ENCODE measurements at regions not wholly inside any gene's neighbourhood (a gene's known extent, or its start where the extent isn't known, plus 50 kb on each side); places are given as distances from the start of the nearest gene placed in this dataset.

- DNase-seq: no peak
- Histone ChIP-seq H3K27ac (ENCODE audit: low read length) (no peak overlapping the region), H3K4me1 (ENCODE audit: insufficient read depth, low read length) (no peaks in the 10 kb centered on the region), H3K27me3 (ENCODE audit: insufficient read depth, low read length, poor library complexity) (no peaks in the 10 kb centered on the region), H3K9me3 (ENCODE audit: insufficient read depth, low read length, severe bottlenecking) (no peaks in the 10 kb centered on the region), H3K36me3 (ENCODE audit: insufficient read depth, low read length) (no peaks in the 10 kb centered on the region), H3K9ac (ENCODE audit: low read depth, low read length) (no peak overlapping the region), H3K79me2 (ENCODE audit: insufficient read depth, low read length) (no peaks in the 10 kb centered on the region), H2AFZ (ENCODE audit: low read depth, low read length) (no peak overlapping the region), H4K20me1 (ENCODE audit: insufficient read depth, low read length) (no peaks in the 10 kb centered on the region), H3K4me3 (ENCODE audit: low read depth in 1 of 2, low read length in 2 of 2) (no peak overlapping the region), H3K4me2 (ENCODE audit: insufficient read depth, low read length) (no peak overlapping the region)
- ATAC-seq (ENCODE audit: insufficient read depth, low read depth): no peak
- TF ChIP-seq EZH2 (IDR thresholded peaks at IDR 0.05; ENCODE audit: borderline replicate concordance, low read depth, low read length, severe bottlenecking) (no peak), CTCF (IDR thresholded peaks at IDR 0.05; ENCODE audit: borderline replicate concordance, extremely low read depth, low read length, poor library complexity, severe bottlenecking) (no peak)
Measured at GRCh38 chr3:40763807-40764206, 239.0 kb downstream of the ZNF621 start.

GRCh38 chr3:40764747-40765146 lies 240.0 kb downstream of the ZNF621 start:
- no peaks in the 10 kb centered on the region for H3K27me3 ChIP-seq (ENCODE audit: insufficient read depth, low read length, poor library complexity)
- H3K27ac ChIP-seq (ENCODE audit: low read length): no peak overlapping the region
- TF ChIP-seq CTCF (IDR thresholded peaks at IDR 0.05; ENCODE audit: borderline replicate concordance, extremely low read depth, low read length, poor library complexity, severe bottlenecking) (no peak), EZH2 (IDR thresholded peaks at IDR 0.05; ENCODE audit: borderline replicate concordance, low read depth, low read length, severe bottlenecking) (no peak)
- no peak overlapping the region for H3K4me3 ChIP-seq (ENCODE audit: low read depth in 1 of 2, low read length in 2 of 2)
- no peak overlapping the region for H3K4me2 ChIP-seq (ENCODE audit: insufficient read depth, low read length)
- no peaks in the 10 kb centered on the region for H3K9me3 ChIP-seq (ENCODE audit: insufficient read depth, low read length, severe bottlenecking)
- H3K4me1 ChIP-seq (ENCODE audit: insufficient read depth, low read length): no peaks in the 10 kb centered on the region
- H3K79me2 ChIP-seq (ENCODE audit: insufficient read depth, low read length): no peaks in the 10 kb centered on the region
- ATAC-seq (ENCODE audit: insufficient read depth, low read depth): no peak
- no peak overlapping the region for H2AFZ ChIP-seq (ENCODE audit: low read depth, low read length)
- H3K36me3 ChIP-seq (ENCODE audit: insufficient read depth, low read length): no peaks in the 10 kb centered on the region
- no peaks in the 10 kb centered on the region for H4K20me1 ChIP-seq (ENCODE audit: insufficient read depth, low read length)
- H3K9ac ChIP-seq (ENCODE audit: low read depth, low read length): no peak overlapping the region
- no peak for DNase-seq

GRCh38 chr3:40765884-40766283 lies 241.1 kb downstream of the ZNF621 start:
- ATAC-seq (ENCODE audit: insufficient read depth, low read depth) (no peak), DNase-seq (no peak)
- Histone ChIP-seq H3K9ac (ENCODE audit: low read depth, low read length) (no peak overlapping the region), H3K36me3 (ENCODE audit: insufficient read depth, low read length) (no peaks in the 10 kb centered on the region), H3K27me3 (ENCODE audit: insufficient read depth, low read length, poor library complexity) (no peaks in the 10 kb centered on the region), H3K9me3 (ENCODE audit: insufficient read depth, low read length, severe bottlenecking) (no peaks in the 10 kb centered on the region), H2AFZ (ENCODE audit: low read depth, low read length) (no peak overlapping the region), H3K4me2 (ENCODE audit: insufficient read depth, low read length) (no peak overlapping the region), H3K4me3 (ENCODE audit: low read depth in 1 of 2, low read length in 2 of 2) (no peak overlapping the region), H3K27ac (ENCODE audit: low read length) (no peak overlapping the region), H3K79me2 (ENCODE audit: insufficient read depth, low read length) (no peaks in the 10 kb centered on the region), H4K20me1 (ENCODE audit: insufficient read depth, low read length) (no peaks in the 10 kb centered on the region), H3K4me1 (ENCODE audit: insufficient read depth, low read length) (no peaks in the 10 kb centered on the region)
- TF ChIP-seq EZH2 (IDR thresholded peaks at IDR 0.05; ENCODE audit: borderline replicate concordance, low read depth, low read length, severe bottlenecking) (no peak), CTCF (IDR thresholded peaks at IDR 0.05; ENCODE audit: borderline replicate concordance, extremely low read depth, low read length, poor library complexity, severe bottlenecking) (no peak)

GRCh38 chr3:40766396-40766795 lies 241.6 kb downstream of the ZNF621 start:
- no peaks in the 10 kb centered on the region for H3K4me1 ChIP-seq (ENCODE audit: insufficient read depth, low read length)
- no peak overlapping the region for H2AFZ ChIP-seq (ENCODE audit: low read depth, low read length)
- no peak overlapping the region for H3K4me2 ChIP-seq (ENCODE audit: insufficient read depth, low read length)
- no peaks in the 10 kb centered on the region for H3K79me2 ChIP-seq (ENCODE audit: insufficient read depth, low read length)
- H3K9me3 ChIP-seq (ENCODE audit: insufficient read depth, low read length, severe bottlenecking): no peaks in the 10 kb centered on the region
- H3K27ac ChIP-seq (ENCODE audit: low read length): no peak overlapping the region
- no peaks in the 10 kb centered on the region for H3K27me3 ChIP-seq (ENCODE audit: insufficient read depth, low read length, poor library complexity)
- TF ChIP-seq CTCF (IDR thresholded peaks at IDR 0.05; ENCODE audit: borderline replicate concordance, extremely low read depth, low read length, poor library complexity, severe bottlenecking) (no peak), EZH2 (IDR thresholded peaks at IDR 0.05; ENCODE audit: borderline replicate concordance, low read depth, low read length, severe bottlenecking) (no peak)
- no peak for ATAC-seq (ENCODE audit: insufficient read depth, low read depth)
- no peak overlapping the region for H3K4me3 ChIP-seq (ENCODE audit: low read depth in 1 of 2, low read length in 2 of 2)
- H3K9ac ChIP-seq (ENCODE audit: low read depth, low read length): no peak overlapping the region
- no peak for DNase-seq
- no peaks in the 10 kb centered on the region for H4K20me1 ChIP-seq (ENCODE audit: insufficient read depth, low read length)
- H3K36me3 ChIP-seq (ENCODE audit: insufficient read depth, low read length): no peaks in the 10 kb centered on the region

All from DND-41 (cell line).